Vagina (tissue), 2 donors: ENCODE measurements at regions not wholly inside any gene's neighbourhood (a gene's known extent, or its start where the extent isn't known, plus 50 kb on each side); places are given as distances from the start of the nearest gene placed in this dataset.

ENCODE experiments used
- DNase-seq, 2 donors: peaks; one replicate each; pipeline ENCODE4 v3.0.0-alpha.2; 2017; ENCODE audit errors: extremely low spot score in 2 of 2
- H3K27ac ChIP-seq: fragments of 200-600 bp; sonication (generic); one replicate; pipeline ENCODE4 v1.5.1; 2019
- H3K27me3 ChIP-seq: fragments of 200-600 bp; sonication (generic); one replicate; pipeline ENCODE4 v1.5.1; 2019
- H3K36me3 ChIP-seq, 2 donors: fragments of 200-600 bp; sonication (generic); one replicate each; pipeline ENCODE4 v1.5.1; 2017 to 2019
- H3K4me1 ChIP-seq: fragments of 200-600 bp; sonication (generic); one replicate; pipeline ENCODE4 v1.5.1; 2019
- H3K4me3 ChIP-seq, 2 donors: fragments of 200-600 bp; sonication (generic); 1 replicate in 1 of 2; 2 replicates in 1 of 2; pipeline ENCODE4 v1.5.1; 2016 to 2019
- H3K9me3 ChIP-seq: fragments of 200-600 bp; sonication (generic); one replicate; pipeline ENCODE4 v1.5.1; 2019
- CTCF ChIP-seq, 3 experiments: fragments of 450-650 bp in 2 of 3; fragments of 200-600 bp in 1 of 3; sonication (generic) in 1 of 3; IDR thresholded peaks; one replicate each; pipeline ENCODE4 v1.5.1; 2017 to 2019; ENCODE audit warnings: antibody characterized with exemption in 3 of 3, mild to moderate bottlenecking in 2 of 3, moderate library complexity in 2 of 3
- POLR2A ChIP-seq, 2 donors: fragments of 450-650 bp; IDR thresholded peaks; one replicate each; pipeline ENCODE4 v1.6.1; 2017; ENCODE audit warnings: antibody characterized with exemption in 2 of 2, mild to moderate bottlenecking in 2 of 2, moderate library complexity in 2 of 2
- POLR2AphosphoS5 ChIP-seq, 2 donors: sonication (generic); formaldehyde crosslinking; IDR thresholded peaks; one replicate each; pipeline ENCODE4 v1.9.0; 2017; ENCODE audit warnings: antibody characterized with exemption in 2 of 2, mild to moderate bottlenecking in 2 of 2, low read depth in 1 of 2; ENCODE audit not compliant: insufficient read depth in 1 of 2
- intact Hi-C: fragments of 100-400 bp; cut with DNase I; formaldehyde crosslinking; loops from one replicate; pipeline ENCODE4 v1.15.1; 2023

- no peak for TF ChIP-seq CTCF (IDR thresholded peaks at IDR 0.05)
- no peak overlapping the region for H3K27ac ChIP-seq
- H3K4me3 ChIP-seq: no peak overlapping the region
- H3K36me3 ChIP-seq: no peaks in the 10 kb centered on the region
- H3K27me3 ChIP-seq: no peaks in the 10 kb centered on the region
- no peaks in the 10 kb centered on the region for H3K9me3 ChIP-seq
- H3K4me1 ChIP-seq: peaks cover 20% of the 10 kb centered on the region
- DNase-seq: no peak
- intact Hi-C loops: no loop called here
Measured at GRCh38 chr6:6704103-6705060, 115.9 kb downstream of the LY86 start.

GRCh38 chr6:6705061-6705425, 116.5 kb downstream of the LY86 start:
- DNase-seq: no peak
- Histone ChIP-seq H3K36me3 (no peaks in the 10 kb centered on the region), H3K27me3 (no peaks in the 10 kb centered on the region), H3K27ac (no peak overlapping the region), H3K4me1 (peaks cover 14% of the 10 kb centered on the region), H3K4me3 (no peak overlapping the region), H3K9me3 (no peaks in the 10 kb centered on the region)
- TF ChIP-seq POLR2AphosphoS5 (IDR thresholded peaks at IDR 0.05; ENCODE audit: insufficient read depth in 1 of 2, low read depth in 1 of 2) (no peak), POLR2A (IDR thresholded peaks at IDR 0.05) (no peak), CTCF (IDR thresholded peaks at IDR 0.05) (no peak)
- intact Hi-C loops: no loop called here

- H3K36me3 ChIP-seq: no peaks in the 10 kb centered on the region
- peaks cover 6% of the 10 kb centered on the region for H3K4me1 ChIP-seq
- no peak overlapping the region for H3K27ac ChIP-seq
- no peak for DNase-seq
- no peaks in the 10 kb centered on the region for H3K9me3 ChIP-seq
- H3K4me3 ChIP-seq: no peak overlapping the region
- H3K27me3 ChIP-seq: no peaks in the 10 kb centered on the region
- intact Hi-C loops: no loop called here
- TF ChIP-seq POLR2AphosphoS5 (IDR thresholded peaks at IDR 0.05; ENCODE audit: insufficient read depth in 1 of 2, low read depth in 1 of 2) (no peak), POLR2A (IDR thresholded peaks at IDR 0.05) (no peak), CTCF (IDR thresholded peaks at IDR 0.05) (no peak)
Measured at GRCh38 chr6:6705915-6706675, 117.6 kb downstream of the LY86 start.

GRCh38 chr6:6707143-6707542, 118.6 kb downstream of the LY86 start:
- no peaks in the 10 kb centered on the region for H3K36me3 ChIP-seq
- peak overlapping the region; percentile 44 for H3K27ac ChIP-seq
- no peaks in the 10 kb centered on the region for H3K27me3 ChIP-seq
- peaks cover 10% of the 10 kb centered on the region for H3K4me1 ChIP-seq
- DNase-seq: no peak
- no peak for TF ChIP-seq CTCF (IDR thresholded peaks at IDR 0.05)
- peak in 1 of 2 donors; percentile 49 for TF ChIP-seq POLR2AphosphoS5 (IDR thresholded peaks at IDR 0.05; ENCODE audit: insufficient read depth in 1 of 2, low read depth in 1 of 2)
- no peak for TF ChIP-seq POLR2A (IDR thresholded peaks at IDR 0.05)
- H3K9me3 ChIP-seq: no peaks in the 10 kb centered on the region
- H3K4me3 ChIP-seq: no peak overlapping the region
- intact Hi-C loops: no loop called here

GRCh38 chr6:6709106-6709505, 120.6 kb downstream of the LY86 start:
- DNase-seq: no peak
- TF ChIP-seq POLR2A (IDR thresholded peaks at IDR 0.05): no peak
- TF ChIP-seq CTCF (IDR thresholded peaks at IDR 0.05): no peak
- no peak for TF ChIP-seq POLR2AphosphoS5 (IDR thresholded peaks at IDR 0.05; ENCODE audit: insufficient read depth in 1 of 2, low read depth in 1 of 2)
- peaks cover 25% of the 10 kb centered on the region for H3K4me1 ChIP-seq
- H3K27ac ChIP-seq: no peak overlapping the region
- no peaks in the 10 kb centered on the region for H3K27me3 ChIP-seq
- no peaks in the 10 kb centered on the region for H3K36me3 ChIP-seq
- H3K4me3 ChIP-seq: no peak overlapping the region
- H3K9me3 ChIP-seq: no peaks in the 10 kb centered on the region
- intact Hi-C loops: no loop called here
